ENCODE measurements at regions not wholly inside any gene's neighbourhood (a gene's known extent, or its start where the extent isn't known, plus 50 kb on each side); places are given as distances from the start of the nearest gene placed in this dataset.

GRCh38 chr14:29163109-29163508 is 396.5 kb downstream of the FOXG1 start:
- Mint-ChIP-seq H3K4me1 (no peaks in the 10 kb centered on the region), H3K36me3 (no peaks in the 10 kb centered on the region), H3K27ac (no peak overlapping the region), H3K4me3 (no peak overlapping the region), H3K9me3 (peaks cover 7% of the 10 kb centered on the region)
- no peak for ATAC-seq
- no peak for DNase-seq (ENCODE audit: low spot score in 2 of 2)

GRCh38 chr14:29165431-29165830 is 398.8 kb downstream of the FOXG1 start:
- ATAC-seq: no peak
- H3K36me3 Mint-ChIP-seq: no peaks in the 10 kb centered on the region
- H3K9me3 Mint-ChIP-seq: peaks cover 4% of the 10 kb centered on the region
- DNase-seq (ENCODE audit: low spot score in 2 of 2): no peak
- no peak overlapping the region for H3K4me3 Mint-ChIP-seq
- H3K27ac Mint-ChIP-seq: no peak overlapping the region
- H3K4me1 Mint-ChIP-seq: no peaks in the 10 kb centered on the region

GRCh38 chr14:29166507-29166906 is 399.9 kb downstream of the FOXG1 start:
- no peak overlapping the region for H3K4me3 Mint-ChIP-seq
- H3K9me3 Mint-ChIP-seq: peaks cover 7% of the 10 kb centered on the region
- H3K36me3 Mint-ChIP-seq: no peaks in the 10 kb centered on the region
- H3K27ac Mint-ChIP-seq: no peak overlapping the region
- no peaks in the 10 kb centered on the region for H3K4me1 Mint-ChIP-seq
- DNase-seq (ENCODE audit: low spot score in 2 of 2) (no peak), ATAC-seq (no peak)

- DNase-seq (ENCODE audit: low spot score in 2 of 2): no peak
- Mint-ChIP-seq H3K27ac (no peak overlapping the region), H3K9me3 (peaks cover 3% of the 10 kb centered on the region), H3K36me3 (no peaks in the 10 kb centered on the region), H3K4me1 (no peaks in the 10 kb centered on the region), H3K4me3 (no peak overlapping the region)
- peak; percentile 24 for ATAC-seq
Measured at GRCh38 chr14:29168149-29168548, 401.6 kb downstream of the FOXG1 start.

GRCh38 chr14:29169408-29169807 is 402.8 kb downstream of the FOXG1 start:
- H3K9me3 Mint-ChIP-seq: peaks cover 9% of the 10 kb centered on the region
- no peak overlapping the region for H3K4me3 Mint-ChIP-seq
- no peaks in the 10 kb centered on the region for H3K4me1 Mint-ChIP-seq
- no peaks in the 10 kb centered on the region for H3K36me3 Mint-ChIP-seq
- peak; percentile 8 for ATAC-seq
- no peak for DNase-seq (ENCODE audit: low spot score in 2 of 2)
- H3K27ac Mint-ChIP-seq: no peak overlapping the region

- H3K4me3 Mint-ChIP-seq: no peak overlapping the region
- H3K4me1 Mint-ChIP-seq: no peaks in the 10 kb centered on the region
- DNase-seq (ENCODE audit: low spot score in 2 of 2) (no peak), ATAC-seq (no peak)
- H3K9me3 Mint-ChIP-seq: peaks cover 22% of the 10 kb centered on the region
- no peak overlapping the region for H3K27ac Mint-ChIP-seq
- no peaks in the 10 kb centered on the region for H3K36me3 Mint-ChIP-seq
Measured at GRCh38 chr14:29175706-29176105, 409.1 kb downstream of the FOXG1 start.

GRCh38 chr14:29176876-29177275 is 410.3 kb downstream of the FOXG1 start:
- Mint-ChIP-seq H3K4me3 (no peak overlapping the region), H3K9me3 (peaks cover 22% of the 10 kb centered on the region), H3K27ac (no peak overlapping the region), H3K4me1 (no peaks in the 10 kb centered on the region), H3K36me3 (no peaks in the 10 kb centered on the region)
- DNase-seq (ENCODE audit: low spot score in 2 of 2) (no peak), ATAC-seq (no peak)

GRCh38 chr14:29178971-29179370 is 412.4 kb downstream of the FOXG1 start:
- DNase-seq (ENCODE audit: low spot score in 2 of 2): no peak
- no peak overlapping the region for H3K4me3 Mint-ChIP-seq
- no peak for ATAC-seq
- H3K27ac Mint-ChIP-seq: no peak overlapping the region
- no peaks in the 10 kb centered on the region for H3K4me1 Mint-ChIP-seq
- peaks cover 24% of the 10 kb centered on the region for H3K9me3 Mint-ChIP-seq
- no peaks in the 10 kb centered on the region for H3K36me3 Mint-ChIP-seq

- Mint-ChIP-seq H3K4me3 (no peak overlapping the region), H3K27ac (no peak overlapping the region), H3K4me1 (no peaks in the 10 kb centered on the region), H3K36me3 (no peaks in the 10 kb centered on the region), H3K9me3 (peaks cover 11% of the 10 kb centered on the region)
- DNase-seq (ENCODE audit: low spot score in 2 of 2) (no peak), ATAC-seq (no peak)
Measured at GRCh38 chr14:29191092-29191491, 424.5 kb downstream of the FOXG1 start.

- H3K9me3 Mint-ChIP-seq: peaks cover 16% of the 10 kb centered on the region
- no peaks in the 10 kb centered on the region for H3K36me3 Mint-ChIP-seq
- DNase-seq (ENCODE audit: low spot score in 2 of 2) (no peak), ATAC-seq (no peak)
- no peak overlapping the region for H3K27ac Mint-ChIP-seq
- H3K4me1 Mint-ChIP-seq: no peaks in the 10 kb centered on the region
- H3K4me3 Mint-ChIP-seq: no peak overlapping the region
Measured at GRCh38 chr14:29197557-29197956, 431.0 kb downstream of the FOXG1 start.

GRCh38 chr14:29205658-29206057 is 439.1 kb downstream of the FOXG1 start:
- Mint-ChIP-seq H3K4me1 (no peaks in the 10 kb centered on the region), H3K36me3 (no peaks in the 10 kb centered on the region), H3K27ac (no peak overlapping the region), H3K9me3 (peaks cover 30% of the 10 kb centered on the region), H3K4me3 (no peak overlapping the region)
- DNase-seq (ENCODE audit: low spot score in 2 of 2) (no peak), ATAC-seq (no peak)

GRCh38 chr14:29215853-29216252 is 449.3 kb downstream of the FOXG1 start:
- no peaks in the 10 kb centered on the region for H3K4me1 Mint-ChIP-seq
- DNase-seq (ENCODE audit: low spot score in 2 of 2): no peak
- no peak for ATAC-seq
- H3K9me3 Mint-ChIP-seq: peaks cover 7% of the 10 kb centered on the region
- no peaks in the 10 kb centered on the region for H3K36me3 Mint-ChIP-seq
- H3K27ac Mint-ChIP-seq: no peak overlapping the region
- no peak overlapping the region for H3K4me3 Mint-ChIP-seq

- H3K4me3 Mint-ChIP-seq: no peak overlapping the region
- no peak for ATAC-seq
- no peak for DNase-seq (ENCODE audit: low spot score in 2 of 2)
- peaks cover 7% of the 10 kb centered on the region for H3K9me3 Mint-ChIP-seq
- H3K36me3 Mint-ChIP-seq: no peaks in the 10 kb centered on the region
- no peaks in the 10 kb centered on the region for H3K4me1 Mint-ChIP-seq
- H3K27ac Mint-ChIP-seq: no peak overlapping the region
Measured at GRCh38 chr14:29216268-29217232, 450.0 kb downstream of the FOXG1 start.

GRCh38 chr14:29217813-29218450 is 451.3 kb downstream of the FOXG1 start:
- no peaks in the 10 kb centered on the region for H3K36me3 Mint-ChIP-seq
- peaks cover 9% of the 10 kb centered on the region for H3K9me3 Mint-ChIP-seq
- ATAC-seq (no peak), DNase-seq (ENCODE audit: low spot score in 2 of 2) (no peak)
- no peaks in the 10 kb centered on the region for H3K4me1 Mint-ChIP-seq
- H3K4me3 Mint-ChIP-seq: no peak overlapping the region
- H3K27ac Mint-ChIP-seq: no peak overlapping the region

- Mint-ChIP-seq H3K36me3 (no peaks in the 10 kb centered on the region), H3K4me1 (no peaks in the 10 kb centered on the region), H3K9me3 (peaks cover 5% of the 10 kb centered on the region), H3K4me3 (no peak overlapping the region), H3K27ac (no peak overlapping the region)
- ATAC-seq: no peak
- DNase-seq (ENCODE audit: low spot score in 2 of 2): no peak
Measured at GRCh38 chr14:29220072-29220471, 453.5 kb downstream of the FOXG1 start.

GRCh38 chr14:29220566-29220965 is 454.0 kb downstream of the FOXG1 start:
- Mint-ChIP-seq H3K27ac (no peak overlapping the region), H3K36me3 (no peaks in the 10 kb centered on the region), H3K4me3 (no peak overlapping the region), H3K9me3 (peaks cover 5% of the 10 kb centered on the region), H3K4me1 (no peaks in the 10 kb centered on the region)
- ATAC-seq (no peak), DNase-seq (ENCODE audit: low spot score in 2 of 2) (no peak)

Data from stimulated activated effector memory CD8-positive, alpha-beta T cell treated with anti-CD3 and anti-CD28 coated beads, Interleukin-12 subunit alpha, Interleukin-12 subunit beta, amount 100 ng/mL, for 72 hours (primary cell).